ENCODE measurements at regions not wholly inside any gene's neighbourhood (a gene's known extent, or its start where the extent isn't known, plus 50 kb on each side); places are given as distances from the start of the nearest gene placed in this dataset.

- no peak for DNase-seq
- in situ Hi-C loops (cut with HindIII; ENCODE audit: low pct_ligation_motif_present, low sequenced_read_pairs) = no loop called here
- Histone ChIP-seq H3K36me3 (replicated peaks) (no peaks in the 10 kb centered on the region), H3K27me3 (replicated peaks) (no peaks in the 10 kb centered on the region), H3K4me3 (ENCODE audit: low read depth, low read length) (no peak overlapping the region), H3K27ac (no peak overlapping the region)
- no peak for TF ChIP-seq CTCF (IDR thresholded peaks at IDR 0.05; ENCODE audit: low read depth, low read length, missing control alignments)
Measured at GRCh38 chr18:60826346-60826745, 453.8 kb upstream of the MC4R start.

GRCh38 chr18:60831971-60832370, 459.4 kb upstream of the MC4R start:
- in situ Hi-C loops (cut with HindIII; ENCODE audit: low pct_ligation_motif_present, low sequenced_read_pairs) = no loop called here
- Histone ChIP-seq H3K27ac (no peak overlapping the region), H3K4me3 (ENCODE audit: low read depth, low read length) (no peak overlapping the region), H3K27me3 (replicated peaks) (no peaks in the 10 kb centered on the region), H3K36me3 (replicated peaks) (no peaks in the 10 kb centered on the region)
- DNase-seq = no peak
- no peak for TF ChIP-seq CTCF (IDR thresholded peaks at IDR 0.05; ENCODE audit: low read depth, low read length, missing control alignments)

GRCh38 chr18:60838677-60839076, 466.1 kb upstream of the MC4R start:
- DNase-seq = no peak
- Histone ChIP-seq H3K27ac (no peak overlapping the region), H3K36me3 (replicated peaks) (no peaks in the 10 kb centered on the region), H3K4me3 (ENCODE audit: low read depth, low read length) (no peak overlapping the region), H3K27me3 (replicated peaks) (no peaks in the 10 kb centered on the region)
- TF ChIP-seq CTCF (IDR thresholded peaks at IDR 0.05; ENCODE audit: low read depth, low read length, missing control alignments) = no peak
- in situ Hi-C loops (cut with HindIII; ENCODE audit: low pct_ligation_motif_present, low sequenced_read_pairs) = no loop called here

GRCh38 chr18:60846396-60846795, 473.8 kb upstream of the MC4R start:
- H3K27me3 ChIP-seq (replicated peaks) = no peaks in the 10 kb centered on the region
- no peak for DNase-seq
- H3K36me3 ChIP-seq (replicated peaks) = no peaks in the 10 kb centered on the region
- no peak overlapping the region for H3K4me3 ChIP-seq (ENCODE audit: low read depth, low read length)
- TF ChIP-seq CTCF (IDR thresholded peaks at IDR 0.05; ENCODE audit: low read depth, low read length, missing control alignments) = no peak
- no peak overlapping the region for H3K27ac ChIP-seq
- in situ Hi-C loops (cut with HindIII; ENCODE audit: low pct_ligation_motif_present, low sequenced_read_pairs) = no loop called here

GRCh38 chr18:60847517-60847916, 474.9 kb upstream of the MC4R start:
- TF ChIP-seq CTCF (IDR thresholded peaks at IDR 0.05; ENCODE audit: low read depth, low read length, missing control alignments) = no peak

GRCh38 chr18:60861575-60861974, 471.7 kb upstream of the CDH20 start:
- in situ Hi-C loops (cut with HindIII; ENCODE audit: low pct_ligation_motif_present, low sequenced_read_pairs) = no loop called here
- H3K27ac ChIP-seq = no peak overlapping the region

More at GRCh38 chr18:60847517-60847916, 474.9 kb upstream of the MC4R start:
- no peak overlapping the region for H3K27ac ChIP-seq
- H3K4me3 ChIP-seq (ENCODE audit: low read depth, low read length) = no peak overlapping the region
- no peaks in the 10 kb centered on the region for H3K36me3 ChIP-seq (replicated peaks)
- DNase-seq = no peak
- H3K27me3 ChIP-seq (replicated peaks) = no peaks in the 10 kb centered on the region
- in situ Hi-C loops (cut with HindIII; ENCODE audit: low pct_ligation_motif_present, low sequenced_read_pairs) = no loop called here

More at GRCh38 chr18:60861575-60861974, 471.7 kb upstream of the CDH20 start:
- H3K36me3 ChIP-seq (replicated peaks) = no peaks in the 10 kb centered on the region
- H3K27me3 ChIP-seq (replicated peaks) = no peaks in the 10 kb centered on the region
- no peak for TF ChIP-seq CTCF (IDR thresholded peaks at IDR 0.05; ENCODE audit: low read depth, low read length, missing control alignments)
- H3K4me3 ChIP-seq (ENCODE audit: low read depth, low read length) = no peak overlapping the region
- peak; percentile 43 for DNase-seq
